WTC11 (cell line): ENCODE measurements at regions not wholly inside any gene's neighbourhood (a gene's known extent, or its start where the extent isn't known, plus 50 kb on each side); places are given as distances from the start of the nearest gene placed in this dataset.

Experiments
- ATAC-seq: fragments of 200-7000 bp; cut with Tn5 transposase; 2 replicates; pipeline ENCODE4 v1.10.0; 2021; ENCODE audit warnings: mild to moderate bottlenecking, moderate library complexity
- CTCF ChIA-PET: fragments of 300-600 bp; sonication (Branson Sonifier 250); formaldehyde crosslinking; loops from one replicate; lab custom pipeline; 2021; ENCODE audit warnings: antibody characterized with exemption; lab: Charles Lee
- POLR2A ChIA-PET: fragments of 350-600 bp; sonication (Branson Sonifier 250); formaldehyde crosslinking; loops from one replicate; lab custom pipeline; 2021; ENCODE audit warnings: antibody characterized with exemption; lab: Charles Lee
- DNase-seq: peaks from one replicate; pipeline ENCODE4 v3.0.0; 2021; ENCODE audit warnings: low spot score
- H3K27ac Mint-ChIP-seq: 2 replicates; pipeline ENCODE4 v1.8.0; 2021; ENCODE audit warnings: mixed read lengths
- H3K27me3 Mint-ChIP-seq: 2 replicates; pipeline ENCODE4 v1.8.0; 2021; ENCODE audit warnings: low read depth, mild to moderate bottlenecking, moderate library complexity, mixed read lengths
- H3K36me3 Mint-ChIP-seq: 2 replicates; pipeline ENCODE4 v1.8.0; 2021; ENCODE audit warnings: mixed read lengths
- H3K4me1 Mint-ChIP-seq: 2 replicates; pipeline ENCODE4 v1.8.0; 2022; ENCODE audit warnings: mixed read lengths
- H3K4me3 Mint-ChIP-seq: 2 replicates; pipeline ENCODE4 v1.8.0; 2021; ENCODE audit warnings: mild to moderate bottlenecking, moderate library complexity, mixed read lengths
- H3K9me3 Mint-ChIP-seq: 2 replicates; pipeline ENCODE4 v1.8.0; 2021; ENCODE audit warnings: mixed read lengths
- GTF2I ChIP-seq: fragments of 250-450 bp; sonication (Bioruptor Pico); conservative IDR thresholded peaks from 2 replicates; pipeline ENCODE4 v1.4.0; 2021; ENCODE audit warnings: mild to moderate bottlenecking
- HMGA2 ChIP-seq: fragments of 250-450 bp; sonication (Bioruptor Pico); IDR thresholded peaks from 2 replicates; pipeline ENCODE4 v1.4.0; 2021; ENCODE audit warnings: mild to moderate bottlenecking, moderate library complexity
- MXD4 ChIP-seq: fragments of 250-450 bp; sonication (Bioruptor Pico); IDR thresholded peaks from 2 replicates; pipeline ENCODE4 v1.8.0; 2021; ENCODE audit warnings: mild to moderate bottlenecking, moderate library complexity, borderline replicate concordance
- NFE2L1 ChIP-seq: sonication (generic); formaldehyde crosslinking; IDR thresholded peaks from 2 replicates; pipeline ENCODE4 v1.8.1; 2023; ENCODE audit warnings: missing genetic modification reagents
- NR1H2 ChIP-seq: sonication (generic); formaldehyde crosslinking; IDR thresholded peaks from 2 replicates; pipeline ENCODE4 v1.9.0; 2021; ENCODE audit warnings: mild to moderate bottlenecking, moderate library complexity, missing genetic modification reagents
- RELA ChIP-seq: sonication (generic); formaldehyde crosslinking; IDR thresholded peaks from 2 replicates; pipeline ENCODE4 v1.8.1; 2022; ENCODE audit warnings: missing genetic modification reagents, mild to moderate bottlenecking, borderline replicate concordance
- SMAD4 ChIP-seq: sonication (generic); formaldehyde crosslinking; IDR thresholded peaks from 2 replicates; pipeline ENCODE4 v1.8.0; 2022; ENCODE audit warnings: mild to moderate bottlenecking, missing genetic modification reagents
- SOX15 ChIP-seq: fragments of 250-450 bp; sonication (Bioruptor Pico); IDR thresholded peaks from 2 replicates; pipeline ENCODE4 v1.9.0; 2021; ENCODE audit warnings: mild to moderate bottlenecking
- TP53 ChIP-seq: sonication (generic); formaldehyde crosslinking; IDR thresholded peaks from 2 replicates; pipeline ENCODE4 v1.8.1; 2023; ENCODE audit warnings: mild to moderate bottlenecking, missing genetic modification reagents
- ZBTB21 ChIP-seq: sonication (generic); formaldehyde crosslinking; IDR thresholded peaks from 2 replicates; pipeline ENCODE4 v1.8.1; 2023; ENCODE audit warnings: mild to moderate bottlenecking, missing genetic modification reagents, borderline replicate concordance
- ZNF138 ChIP-seq: sonication (generic); formaldehyde crosslinking; conservative IDR thresholded peaks from 2 replicates; pipeline ENCODE4 v1.8.1; 2022; ENCODE audit warnings: mild to moderate bottlenecking, moderate library complexity, missing genetic modification reagents
- ZNF219 ChIP-seq: sonication (generic); formaldehyde crosslinking; IDR thresholded peaks from 2 replicates; pipeline ENCODE4 v1.8.0; 2023; ENCODE audit warnings: missing genetic modification reagents, mild to moderate bottlenecking, borderline replicate concordance
- TF ChIP-seq, protein P1 (sequence below): sonication (generic); formaldehyde crosslinking; IDR thresholded peaks from 2 replicates; pipeline ENCODE4 v1.8.0; 2023; ENCODE audit warnings: missing genetic modification reagents
- TF ChIP-seq, protein P2 (sequence below): sonication (generic); formaldehyde crosslinking; IDR thresholded peaks from 2 replicates; pipeline ENCODE4 v1.8.0; 2022; ENCODE audit warnings: missing genetic modification reagents
- TF ChIP-seq, protein P3 (sequence below): sonication (generic); formaldehyde crosslinking; IDR thresholded peaks from 2 replicates; pipeline ENCODE4 v1.8.0; 2023; ENCODE audit warnings: mild to moderate bottlenecking, missing genetic modification reagents
- TF ChIP-seq, protein P4 (sequence below): sonication (generic); formaldehyde crosslinking; IDR thresholded peaks from 2 replicates; pipeline ENCODE4 v1.8.1; 2023; ENCODE audit warnings: mild to moderate bottlenecking, missing genetic modification reagents
- TF ChIP-seq, protein P5 (sequence below): fragments of 250-450 bp; sonication (Bioruptor Pico); IDR thresholded peaks from 2 replicates; pipeline ENCODE4 v1.9.0; 2021; ENCODE audit warnings: mild to moderate bottlenecking
- TF ChIP-seq, protein P6 (sequence below): fragments of 250-450 bp; sonication (Bioruptor Pico); IDR thresholded peaks from 2 replicates; pipeline ENCODE4 v1.9.0; 2021; ENCODE audit warnings: moderate library complexity, mild to moderate bottlenecking, inconsistent platforms, borderline replicate concordance
- TF ChIP-seq, protein P7 (sequence below): sonication (generic); formaldehyde crosslinking; IDR thresholded peaks from 2 replicates; pipeline ENCODE4 v1.8.1; 2022; ENCODE audit warnings: missing genetic modification reagents, borderline replicate concordance

DNA sequence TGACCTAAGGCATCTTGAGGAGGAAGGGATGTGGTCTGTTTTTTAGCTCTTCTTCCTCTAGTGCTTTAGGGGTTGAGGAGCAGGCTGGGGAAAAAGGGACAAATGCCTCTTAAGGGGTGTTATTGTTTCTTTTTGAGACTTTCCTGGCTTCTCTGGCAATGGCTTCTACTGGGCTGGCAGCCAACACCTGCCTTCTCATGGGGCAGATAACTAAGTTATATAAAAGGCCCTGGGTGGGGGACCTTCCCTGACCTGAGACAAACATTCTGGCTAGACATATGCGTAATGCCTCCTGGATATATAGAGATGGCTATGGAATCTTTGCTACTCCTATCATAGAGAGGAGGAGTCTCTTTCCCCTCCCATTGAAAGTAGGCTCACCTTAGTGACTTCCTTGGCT lies 179.2 kb upstream of the PROK2 start:
- no peaks in the 10 kb centered on the region; the same call in 1 of the 2 replicates for H3K27me3 Mint-ChIP-seq
- no peak for DNase-seq
- no peak overlapping the region for H3K27ac Mint-ChIP-seq
- POLR2A ChIA-PET: no interaction called here
- no peak for TF ChIP-seq TP53 (CRISPR knock-in tag)
- no peak for ATAC-seq
- peaks cover 8% of the 10 kb centered on the region for H3K36me3 Mint-ChIP-seq
- H3K4me1 Mint-ChIP-seq: peaks cover 23% of the 10 kb centered on the region
- peaks cover 10% of the 10 kb centered on the region for H3K9me3 Mint-ChIP-seq
- CTCF ChIA-PET: no interaction called here
- H3K4me3 Mint-ChIP-seq: no peak overlapping the region

DNA sequence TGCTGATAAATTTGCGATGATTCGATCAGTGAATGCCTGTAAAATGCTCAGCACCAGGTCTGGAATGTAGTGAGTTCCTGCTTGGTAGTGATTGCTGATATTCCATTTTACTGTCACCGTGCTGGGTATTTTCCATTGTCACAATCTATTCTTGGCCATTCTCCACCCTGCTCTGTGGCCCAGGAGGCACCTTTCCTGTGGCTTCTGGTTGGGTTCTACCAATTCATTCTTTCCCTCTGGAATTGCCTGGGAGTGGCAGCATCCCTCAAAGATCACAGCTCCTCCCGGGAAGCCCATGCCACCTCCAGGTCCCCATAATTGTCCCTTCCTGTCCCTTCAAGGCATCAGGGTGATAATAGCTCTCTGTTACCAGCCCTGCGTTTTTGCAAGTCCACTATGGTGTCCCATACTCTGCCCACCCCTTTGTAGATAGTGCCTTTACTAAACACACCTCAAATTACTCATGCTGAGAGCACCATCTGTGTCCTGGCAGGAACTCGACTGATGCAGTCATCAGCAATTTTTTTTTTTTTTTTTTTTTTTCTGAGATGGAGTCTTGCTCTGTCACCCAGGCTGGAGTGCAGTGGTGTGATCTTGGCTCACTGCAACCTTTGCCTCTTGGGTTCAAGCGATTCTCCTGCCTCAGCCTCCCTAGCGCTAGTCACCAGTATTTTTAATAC lies 177.8 kb upstream of the PROK2 start:
- CTCF ChIA-PET: interaction anchor here (1.5 kb wide), 1 partner anchor 32 kb away, joined by 3 read pairs; no protein-coding TSS in a partner anchor
- Mint-ChIP-seq H3K27me3 (no peaks in the 10 kb centered on the region; the same call in 1 of the 2 replicates), H3K4me1 (peaks cover 28% of the 10 kb centered on the region)
- no peak for TF ChIP-seq ZBTB21 (CRISPR knock-in tag)
- TF ChIP-seq MXD4: no peak
- no peak for TF ChIP-seq RELA
- no peak for TF ChIP-seq HMGA2 (CRISPR knock-in tag)
- TF ChIP-seq, protein P1, sequence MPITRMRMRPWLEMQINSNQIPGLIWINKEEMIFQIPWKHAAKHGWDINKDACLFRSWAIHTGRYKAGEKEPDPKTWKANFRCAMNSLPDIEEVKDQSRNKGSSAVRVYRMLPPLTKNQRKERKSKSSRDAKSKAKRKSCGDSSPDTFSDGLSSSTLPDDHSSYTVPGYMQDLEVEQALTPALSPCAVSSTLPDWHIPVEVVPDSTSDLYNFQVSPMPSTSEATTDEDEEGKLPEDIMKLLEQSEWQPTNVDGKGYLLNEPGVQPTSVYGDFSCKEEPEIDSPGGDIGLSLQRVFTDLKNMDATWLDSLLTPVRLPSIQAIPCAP (CRISPR knock-in tag): no peak
- TF ChIP-seq, protein P2, sequence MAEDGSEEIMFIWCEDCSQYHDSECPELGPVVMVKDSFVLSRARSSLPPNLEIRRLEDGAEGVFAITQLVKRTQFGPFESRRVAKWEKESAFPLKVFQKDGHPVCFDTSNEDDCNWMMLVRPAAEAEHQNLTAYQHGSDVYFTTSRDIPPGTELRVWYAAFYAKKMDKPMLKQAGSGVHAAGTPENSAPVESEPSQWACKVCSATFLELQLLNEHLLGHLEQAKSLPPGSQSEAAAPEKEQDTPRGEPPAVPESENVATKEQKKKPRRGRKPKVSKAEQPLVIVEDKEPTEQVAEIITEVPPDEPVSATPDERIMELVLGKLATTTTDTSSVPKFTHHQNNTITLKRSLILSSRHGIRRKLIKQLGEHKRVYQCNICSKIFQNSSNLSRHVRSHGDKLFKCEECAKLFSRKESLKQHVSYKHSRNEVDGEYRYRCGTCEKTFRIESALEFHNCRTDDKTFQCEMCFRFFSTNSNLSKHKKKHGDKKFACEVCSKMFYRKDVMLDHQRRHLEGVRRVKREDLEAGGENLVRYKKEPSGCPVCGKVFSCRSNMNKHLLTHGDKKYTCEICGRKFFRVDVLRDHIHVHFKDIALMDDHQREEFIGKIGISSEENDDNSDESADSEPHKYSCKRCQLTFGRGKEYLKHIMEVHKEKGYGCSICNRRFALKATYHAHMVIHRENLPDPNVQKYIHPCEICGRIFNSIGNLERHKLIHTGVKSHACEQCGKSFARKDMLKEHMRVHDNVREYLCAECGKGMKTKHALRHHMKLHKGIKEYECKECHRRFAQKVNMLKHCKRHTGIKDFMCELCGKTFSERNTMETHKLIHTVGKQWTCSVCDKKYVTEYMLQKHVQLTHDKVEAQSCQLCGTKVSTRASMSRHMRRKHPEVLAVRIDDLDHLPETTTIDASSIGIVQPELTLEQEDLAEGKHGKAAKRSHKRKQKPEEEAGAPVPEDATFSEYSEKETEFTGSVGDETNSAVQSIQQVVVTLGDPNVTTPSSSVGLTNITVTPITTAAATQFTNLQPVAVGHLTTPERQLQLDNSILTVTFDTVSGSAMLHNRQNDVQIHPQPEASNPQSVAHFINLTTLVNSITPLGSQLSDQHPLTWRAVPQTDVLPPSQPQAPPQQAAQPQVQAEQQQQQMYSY (CRISPR knock-in tag): no peak
- TF ChIP-seq ZNF138 (CRISPR knock-in tag): no peak
- no peak for TF ChIP-seq ZNF219 (CRISPR knock-in tag)
- TF ChIP-seq, all 79 proteins: peak for 0
- POLR2A ChIA-PET: no interaction called here
- no peak overlapping the region for H3K4me3 Mint-ChIP-seq
- H3K9me3 Mint-ChIP-seq: peaks cover 10% of the 10 kb centered on the region
- peaks cover 8% of the 10 kb centered on the region for H3K36me3 Mint-ChIP-seq
- DNase-seq: no peak
- ATAC-seq: no peak
- no peak overlapping the region for H3K27ac Mint-ChIP-seq

DNA sequence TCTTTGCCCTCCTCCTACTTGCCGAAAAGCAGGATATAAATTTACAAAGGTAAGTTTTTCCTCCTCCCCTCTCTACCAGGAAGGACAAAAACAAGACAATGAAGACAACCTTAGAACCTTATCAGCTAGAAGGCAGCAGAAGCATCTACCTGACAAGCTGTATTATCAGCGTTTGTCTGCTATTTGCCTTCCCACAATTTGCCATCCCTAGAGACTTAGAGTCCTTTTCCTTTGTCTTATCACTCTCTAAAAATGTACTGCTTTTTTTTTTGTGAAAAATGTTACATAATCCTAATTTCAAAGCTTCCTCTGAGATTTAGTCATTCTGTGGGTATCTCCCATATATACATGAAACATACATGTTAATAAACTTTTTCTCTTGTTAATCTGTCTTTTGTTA lies 176.9 kb upstream of the PROK2 start:
- peaks cover 10% of the 10 kb centered on the region for H3K9me3 Mint-ChIP-seq
- no peaks in the 10 kb centered on the region; the same call in 1 of the 2 replicates for H3K27me3 Mint-ChIP-seq
- no peak for DNase-seq
- H3K27ac Mint-ChIP-seq: no peak overlapping the region
- H3K4me3 Mint-ChIP-seq: no peak overlapping the region
- POLR2A ChIA-PET: interaction anchor here (0.8 kb wide), 1 partner anchor 24 kb away, joined by 3 read pairs; no protein-coding TSS in a partner anchor
- no peak for ATAC-seq
- CTCF ChIA-PET: interaction anchor here (1.5 kb wide), 1 partner anchor 32 kb away, joined by 3 read pairs; no protein-coding TSS in a partner anchor
- H3K36me3 Mint-ChIP-seq: peaks cover 8% of the 10 kb centered on the region
- peaks cover 28% of the 10 kb centered on the region for H3K4me1 Mint-ChIP-seq
- TF ChIP-seq NFE2L1 (CRISPR knock-in tag) (no peak), GTF2I (no peak), NR1H2 (no peak), SMAD4 (CRISPR knock-in tag) (no peak), ZNF219 (CRISPR knock-in tag) (no peak), SOX15 (CRISPR knock-in tag) (no peak)
- TF ChIP-seq, protein P3, sequence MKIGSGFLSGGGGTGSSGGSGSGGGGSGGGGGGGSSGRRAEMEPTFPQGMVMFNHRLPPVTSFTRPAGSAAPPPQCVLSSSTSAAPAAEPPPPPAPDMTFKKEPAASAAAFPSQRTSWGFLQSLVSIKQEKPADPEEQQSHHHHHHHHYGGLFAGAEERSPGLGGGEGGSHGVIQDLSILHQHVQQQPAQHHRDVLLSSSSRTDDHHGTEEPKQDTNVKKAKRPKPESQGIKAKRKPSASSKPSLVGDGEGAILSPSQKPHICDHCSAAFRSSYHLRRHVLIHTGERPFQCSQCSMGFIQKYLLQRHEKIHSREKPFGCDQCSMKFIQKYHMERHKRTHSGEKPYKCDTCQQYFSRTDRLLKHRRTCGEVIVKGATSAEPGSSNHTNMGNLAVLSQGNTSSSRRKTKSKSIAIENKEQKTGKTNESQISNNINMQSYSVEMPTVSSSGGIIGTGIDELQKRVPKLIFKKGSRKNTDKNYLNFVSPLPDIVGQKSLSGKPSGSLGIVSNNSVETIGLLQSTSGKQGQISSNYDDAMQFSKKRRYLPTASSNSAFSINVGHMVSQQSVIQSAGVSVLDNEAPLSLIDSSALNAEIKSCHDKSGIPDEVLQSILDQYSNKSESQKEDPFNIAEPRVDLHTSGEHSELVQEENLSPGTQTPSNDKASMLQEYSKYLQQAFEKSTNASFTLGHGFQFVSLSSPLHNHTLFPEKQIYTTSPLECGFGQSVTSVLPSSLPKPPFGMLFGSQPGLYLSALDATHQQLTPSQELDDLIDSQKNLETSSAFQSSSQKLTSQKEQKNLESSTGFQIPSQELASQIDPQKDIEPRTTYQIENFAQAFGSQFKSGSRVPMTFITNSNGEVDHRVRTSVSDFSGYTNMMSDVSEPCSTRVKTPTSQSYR: no peak
- TF ChIP-seq, protein P4, sequence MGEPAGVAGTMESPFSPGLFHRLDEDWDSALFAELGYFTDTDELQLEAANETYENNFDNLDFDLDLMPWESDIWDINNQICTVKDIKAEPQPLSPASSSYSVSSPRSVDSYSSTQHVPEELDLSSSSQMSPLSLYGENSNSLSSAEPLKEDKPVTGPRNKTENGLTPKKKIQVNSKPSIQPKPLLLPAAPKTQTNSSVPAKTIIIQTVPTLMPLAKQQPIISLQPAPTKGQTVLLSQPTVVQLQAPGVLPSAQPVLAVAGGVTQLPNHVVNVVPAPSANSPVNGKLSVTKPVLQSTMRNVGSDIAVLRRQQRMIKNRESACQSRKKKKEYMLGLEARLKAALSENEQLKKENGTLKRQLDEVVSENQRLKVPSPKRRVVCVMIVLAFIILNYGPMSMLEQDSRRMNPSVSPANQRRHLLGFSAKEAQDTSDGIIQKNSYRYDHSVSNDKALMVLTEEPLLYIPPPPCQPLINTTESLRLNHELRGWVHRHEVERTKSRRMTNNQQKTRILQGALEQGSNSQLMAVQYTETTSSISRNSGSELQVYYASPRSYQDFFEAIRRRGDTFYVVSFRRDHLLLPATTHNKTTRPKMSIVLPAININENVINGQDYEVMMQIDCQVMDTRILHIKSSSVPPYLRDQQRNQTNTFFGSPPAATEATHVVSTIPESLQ (CRISPR knock-in tag): no peak
- TF ChIP-seq, protein P5, sequence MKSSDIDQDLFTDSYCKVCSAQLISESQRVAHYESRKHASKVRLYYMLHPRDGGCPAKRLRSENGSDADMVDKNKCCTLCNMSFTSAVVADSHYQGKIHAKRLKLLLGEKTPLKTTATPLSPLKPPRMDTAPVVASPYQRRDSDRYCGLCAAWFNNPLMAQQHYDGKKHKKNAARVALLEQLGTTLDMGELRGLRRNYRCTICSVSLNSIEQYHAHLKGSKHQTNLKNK (CRISPR knock-in tag): no peak
- TF ChIP-seq, protein P6, sequence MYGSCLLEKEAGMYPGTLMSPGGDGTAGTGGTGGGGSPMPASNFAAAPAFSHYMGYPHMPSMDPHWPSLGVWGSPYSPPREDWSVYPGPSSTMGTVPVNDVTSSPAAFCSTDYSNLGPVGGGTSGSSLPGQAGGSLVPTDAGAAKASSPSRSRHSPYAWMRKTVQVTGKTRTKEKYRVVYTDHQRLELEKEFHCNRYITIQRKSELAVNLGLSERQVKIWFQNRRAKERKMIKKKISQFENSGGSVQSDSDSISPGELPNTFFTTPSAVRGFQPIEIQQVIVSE (CRISPR knock-in tag): no peak
- TF ChIP-seq, protein P7, sequence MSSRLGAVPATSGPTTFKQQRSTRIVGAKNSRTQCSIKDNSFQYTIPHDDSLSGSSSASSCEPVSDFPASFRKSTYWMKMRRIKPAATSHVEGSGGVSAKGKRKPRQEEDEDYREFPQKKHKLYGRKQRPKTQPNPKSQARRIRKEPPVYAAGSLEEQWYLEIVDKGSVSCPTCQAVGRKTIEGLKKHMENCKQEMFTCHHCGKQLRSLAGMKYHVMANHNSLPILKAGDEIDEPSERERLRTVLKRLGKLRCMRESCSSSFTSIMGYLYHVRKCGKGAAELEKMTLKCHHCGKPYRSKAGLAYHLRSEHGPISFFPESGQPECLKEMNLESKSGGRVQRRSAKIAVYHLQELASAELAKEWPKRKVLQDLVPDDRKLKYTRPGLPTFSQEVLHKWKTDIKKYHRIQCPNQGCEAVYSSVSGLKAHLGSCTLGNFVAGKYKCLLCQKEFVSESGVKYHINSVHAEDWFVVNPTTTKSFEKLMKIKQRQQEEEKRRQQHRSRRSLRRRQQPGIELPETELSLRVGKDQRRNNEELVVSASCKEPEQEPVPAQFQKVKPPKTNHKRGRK (CRISPR knock-in tag): no peak
